Esophagus (tissue), 2 donors: ENCODE measurements at regions not wholly inside any gene's neighbourhood (a gene's known extent, or its start where the extent isn't known, plus 50 kb on each side); places are given as distances from the start of the nearest gene placed in this dataset.

ENCODE experiments used
- H3K27ac ChIP-seq, 2 donors: one replicate each; pipeline ENCODE4 v1.5.1; 2013; ENCODE audit warnings: low read depth in 2 of 2, mild to moderate bottlenecking in 2 of 2, inconsistent platforms in 1 of 2, low read length in 1 of 2, moderate library complexity in 1 of 2
- H3K27me3 ChIP-seq, 2 donors: one replicate each; pipeline ENCODE4 v1.6.1; 2013; ENCODE audit warnings: low read length in 2 of 2, control low read depth in 1 of 2, mild to moderate bottlenecking in 1 of 2; ENCODE audit not compliant: insufficient read depth in 2 of 2, control insufficient read depth in 1 of 2
- H3K36me3 ChIP-seq, 2 donors: one replicate each; pipeline ENCODE4 v1.6.1; 2013; ENCODE audit warnings: low read length in 1 of 2; ENCODE audit not compliant: control insufficient read depth in 2 of 2, insufficient read depth in 2 of 2
- H3K4me1 ChIP-seq, 2 donors: one replicate each; pipeline ENCODE4 v1.6.1; 2013; ENCODE audit warnings: low read length in 1 of 2; ENCODE audit not compliant: control insufficient read depth in 2 of 2, insufficient read depth in 2 of 2
- H3K4me3 ChIP-seq, 2 donors: one replicate each; pipeline ENCODE4 v1.5.1; 2013; ENCODE audit warnings: low read length in 2 of 2, mild to moderate bottlenecking in 2 of 2, low read depth in 1 of 2, moderate library complexity in 1 of 2
- H3K9me3 ChIP-seq, 2 donors: one replicate each; pipeline ENCODE4 v1.6.1; 2013; ENCODE audit warnings: mild to moderate bottlenecking in 2 of 2, low read depth in 1 of 2, low read length in 1 of 2, moderate library complexity in 1 of 2; ENCODE audit not compliant: control insufficient read depth in 2 of 2, insufficient read depth in 1 of 2
- WGBS, 2 donors: extraction: QIAGEN DNeasy Blood & Tissue Kit; methylation state at CpG; one replicate each; pipeline ENCODE4 v1.1.7; 2013; 5-methylcytosine and 5-hydroxymethylcytosine counted together
- donor health status: healthy with polysubstance abuse.
- donor health status: Bipolar disorder and iron deficiency.

DNA sequence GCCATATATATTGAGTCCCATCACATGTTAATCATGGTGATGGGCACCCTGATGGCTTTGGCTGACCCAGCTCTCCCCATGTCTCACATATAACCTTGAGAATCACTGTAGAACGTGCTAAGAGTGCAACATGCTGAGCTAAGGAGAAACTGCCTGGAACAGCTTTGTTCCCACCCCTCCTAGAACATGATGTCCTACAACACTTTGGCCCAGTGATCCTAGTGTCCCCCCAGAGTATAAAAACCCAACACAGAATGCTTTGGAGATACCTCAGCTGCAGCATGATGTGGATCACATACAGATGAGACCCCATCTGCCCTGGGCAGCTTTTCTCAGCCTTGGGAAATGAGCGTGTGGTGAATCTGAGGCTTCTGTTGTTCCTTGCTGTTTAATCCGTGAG lies 343.5 kb downstream of the NFIB start:
- Histone ChIP-seq H3K9me3 (no peaks in the 10 kb centered on the region), H3K4me3 (no peak overlapping the region), H3K4me1 (no peaks in the 10 kb centered on the region), H3K27ac (no peak overlapping the region), H3K36me3 (no peaks in the 10 kb centered on the region), H3K27me3 (no peaks in the 10 kb centered on the region)
- WGBS, 2 donors: 89 to 91% methylated on average over 3 of the region's 3 CpGs

DNA sequence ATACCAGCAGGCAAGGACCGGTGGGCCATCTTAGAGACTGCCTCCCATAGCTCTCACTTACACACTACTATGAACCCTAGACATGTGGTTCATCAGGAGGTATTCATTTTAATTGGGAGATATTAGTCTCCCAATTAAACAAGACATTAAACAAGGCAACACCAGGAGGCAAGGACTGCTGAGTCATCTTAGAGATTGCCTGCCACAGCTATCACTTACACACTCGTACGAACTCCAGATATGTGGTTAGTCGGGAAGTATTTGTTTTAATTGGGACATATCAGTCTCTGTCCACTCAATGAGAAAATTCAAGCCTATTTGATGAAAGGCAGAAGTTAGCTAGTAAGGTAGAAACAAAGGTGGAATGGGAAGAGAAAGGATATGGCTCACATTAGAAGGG lies 343.9 kb downstream of the NFIB start:
- Histone ChIP-seq H3K27ac (no peak overlapping the region), H3K36me3 (no peaks in the 10 kb centered on the region), H3K27me3 (no peaks in the 10 kb centered on the region), H3K4me3 (no peak overlapping the region), H3K9me3 (no peaks in the 10 kb centered on the region), H3K4me1 (no peaks in the 10 kb centered on the region)
- WGBS, 2 donors: 57 to 83% methylated on average over 4 of the region's 4 CpGs

DNA sequence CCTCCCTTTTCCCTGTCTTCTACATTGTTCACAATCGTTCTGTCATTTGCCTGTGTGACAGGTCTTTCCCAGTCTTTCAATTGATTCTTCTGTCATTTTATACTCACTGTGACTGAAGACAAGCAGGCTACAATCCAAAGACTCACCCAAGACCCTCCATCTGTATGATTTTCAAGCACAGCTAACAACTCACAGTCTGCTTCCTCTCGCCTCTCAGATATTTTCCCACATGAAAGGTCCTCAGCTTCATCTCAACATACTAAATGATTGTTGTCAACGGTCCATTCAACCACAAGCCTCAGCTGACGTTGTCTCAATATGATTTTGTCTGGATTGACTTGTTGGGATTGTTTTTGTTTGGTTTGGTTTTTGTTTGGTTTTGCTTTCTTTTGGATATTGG lies 346.5 kb downstream of the NFIB start:
- 66 to 69% methylated on average over 4 of the region's 4 CpGs for WGBS, 2 donors
- Histone ChIP-seq H3K27ac (no peak overlapping the region), H3K27me3 (no peaks in the 10 kb centered on the region), H3K4me1 (no peaks in the 10 kb centered on the region), H3K36me3 (no peaks in the 10 kb centered on the region), H3K4me3 (no peak overlapping the region), H3K9me3 (no peaks in the 10 kb centered on the region)

DNA sequence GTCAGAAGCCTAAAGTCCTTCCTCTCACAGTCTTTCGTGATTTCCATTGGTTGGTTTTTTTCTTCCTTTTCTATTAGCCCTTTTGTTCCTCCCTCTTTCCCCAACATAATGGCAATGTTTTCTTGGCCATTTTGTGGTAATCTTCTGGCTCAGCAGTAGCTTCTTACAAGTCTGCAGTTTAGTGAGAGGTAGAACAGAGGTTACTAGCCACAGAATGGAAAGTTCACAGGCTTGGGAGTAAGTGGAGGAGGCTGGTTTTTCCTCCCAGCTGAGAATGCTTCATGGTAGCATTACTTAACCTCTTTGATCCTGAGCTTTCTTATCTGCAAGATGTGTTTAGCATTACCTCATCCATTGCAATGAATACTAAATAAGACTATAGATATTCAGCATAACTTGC lies 346.9 kb downstream of the NFIB start:
- Histone ChIP-seq H3K9me3 (no peaks in the 10 kb centered on the region), H3K4me1 (no peaks in the 10 kb centered on the region), H3K27me3 (no peaks in the 10 kb centered on the region), H3K4me3 (no peak overlapping the region), H3K36me3 (no peaks in the 10 kb centered on the region), H3K27ac (no peak overlapping the region)
- WGBS, 2 donors: 82 to 95% methylated on average over 1 of the region's 1 CpG

DNA sequence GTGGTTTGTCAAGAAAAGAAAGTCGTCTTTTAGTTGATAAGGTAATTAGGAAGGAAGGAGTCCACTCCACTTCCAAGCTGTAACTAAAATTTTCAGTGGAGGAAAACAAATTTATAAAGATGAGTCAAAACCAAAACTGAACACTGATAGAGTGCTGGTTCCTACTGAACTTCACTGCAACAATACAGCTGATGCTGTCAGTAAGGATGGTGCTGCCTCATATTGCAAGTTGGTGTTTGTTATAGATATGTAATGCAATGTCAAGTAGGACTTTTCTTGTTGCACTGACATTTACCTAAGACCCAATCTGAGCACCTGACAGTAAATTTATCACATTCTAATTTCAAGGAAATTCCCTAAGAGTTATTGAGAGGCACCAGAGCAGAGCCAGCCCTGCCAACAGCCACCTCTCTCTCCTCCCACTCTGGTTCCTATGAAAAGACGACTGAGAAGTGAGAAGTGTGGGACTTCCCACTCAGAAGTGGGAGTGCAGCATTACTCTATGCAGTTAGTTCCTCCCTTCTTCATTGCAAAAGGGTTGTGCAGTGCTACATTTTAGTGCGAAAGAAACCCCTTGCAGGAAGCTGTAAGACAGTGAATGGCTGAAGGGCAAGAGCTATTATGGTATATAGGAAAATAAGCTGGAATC lies 350.8 kb downstream of the NFIB start:
- H3K27ac ChIP-seq: no peak overlapping the region
- H3K27me3 ChIP-seq: no peaks in the 10 kb centered on the region
- no peaks in the 10 kb centered on the region for H3K36me3 ChIP-seq
- H3K4me3 ChIP-seq: no peak overlapping the region
- no peaks in the 10 kb centered on the region for H3K9me3 ChIP-seq
- H3K4me1 ChIP-seq: no peaks in the 10 kb centered on the region
- 72 to 78% methylated on average over 3 of the region's 3 CpGs for WGBS, 2 donors

DNA sequence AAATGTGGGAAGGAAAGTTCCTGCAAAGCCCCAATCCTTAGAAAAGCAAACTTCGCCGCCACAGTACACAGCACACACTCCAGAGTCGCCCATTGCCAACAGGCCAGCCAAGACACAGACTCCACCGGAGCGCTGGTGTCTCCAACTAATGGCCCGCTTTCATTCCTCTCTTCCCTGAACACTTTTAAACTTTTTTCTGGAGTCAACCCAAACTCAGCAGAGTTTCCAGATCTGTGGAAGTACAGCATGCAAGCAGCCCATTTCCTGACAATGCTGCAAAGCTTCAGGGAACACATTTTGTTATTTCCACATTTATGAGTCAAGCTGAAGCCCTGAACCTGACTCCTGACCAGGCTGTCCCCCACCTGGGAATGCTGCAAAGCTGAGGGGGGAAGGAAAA lies 351.9 kb downstream of the NFIB start:
- Histone ChIP-seq H3K4me3 (no peak overlapping the region), H3K27ac (no peak overlapping the region), H3K27me3 (no peaks in the 10 kb centered on the region), H3K9me3 (no peaks in the 10 kb centered on the region), H3K4me1 (no peaks in the 10 kb centered on the region), H3K36me3 (no peaks in the 10 kb centered on the region)
- WGBS, 2 donors: 80 to 88% methylated on average over 6 of the region's 6 CpGs

DNA sequence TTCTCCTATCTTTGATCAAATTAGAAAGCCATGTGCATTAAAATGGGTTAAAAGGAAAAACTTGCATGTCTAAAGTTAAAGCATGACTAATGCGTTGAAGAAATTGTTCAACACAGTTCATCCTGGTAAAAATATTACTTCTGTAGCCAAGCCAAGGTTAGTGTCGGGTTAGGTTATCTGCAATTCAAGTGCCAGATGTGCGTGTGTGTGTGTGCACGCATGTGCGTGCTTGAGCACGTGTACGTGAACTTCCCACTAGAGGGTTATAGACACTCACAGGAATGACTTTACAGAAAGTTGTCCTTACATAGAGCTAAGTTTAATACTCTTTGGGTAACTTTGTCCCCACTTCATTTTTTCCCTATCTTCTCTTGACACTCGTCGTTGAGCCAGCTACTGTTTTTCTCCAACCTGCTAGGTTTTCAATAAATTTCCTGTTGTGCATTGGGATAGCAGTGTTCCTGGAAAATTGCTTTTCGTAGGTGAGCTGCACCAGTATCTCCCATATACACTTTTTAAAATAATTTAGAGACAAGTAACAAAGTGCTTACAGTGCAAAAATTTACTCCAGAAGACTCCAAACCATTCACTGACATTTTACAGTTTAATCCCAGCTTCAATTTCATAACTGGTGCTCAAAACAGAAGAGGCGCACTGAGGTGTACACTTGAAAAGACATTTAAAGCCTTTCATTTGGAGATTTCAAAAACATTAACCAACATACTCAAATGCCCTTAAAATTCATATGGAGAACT lies 353.8 kb downstream of the NFIB start:
- no peaks in the 10 kb centered on the region for H3K4me1 ChIP-seq
- H3K4me3 ChIP-seq: no peak overlapping the region
- no peak overlapping the region for H3K27ac ChIP-seq
- H3K27me3 ChIP-seq: no peaks in the 10 kb centered on the region
- H3K36me3 ChIP-seq: no peaks in the 10 kb centered on the region
- 86 to 92% methylated on average over 11 of the region's 11 CpGs for WGBS, 2 donors
- H3K9me3 ChIP-seq: no peaks in the 10 kb centered on the region

DNA sequence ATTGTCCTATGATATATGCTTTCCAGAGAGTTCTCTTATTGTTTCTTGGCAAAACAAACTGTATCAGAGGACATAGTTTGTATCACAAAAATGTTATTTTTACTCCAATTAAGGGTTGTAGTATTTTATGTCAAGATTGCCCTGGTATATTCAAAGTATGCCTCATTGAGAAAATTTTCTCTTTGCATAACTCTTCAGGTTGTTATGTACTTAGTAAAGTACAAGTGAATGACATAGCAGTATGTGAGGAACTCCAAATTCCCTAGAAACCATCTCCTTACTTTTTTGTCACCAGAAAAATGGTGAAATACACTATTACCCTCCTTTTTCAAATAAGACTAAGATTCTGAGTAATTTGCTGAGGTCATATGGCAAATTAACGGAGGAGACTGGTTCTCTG lies 355.3 kb downstream of the NFIB start:
- no peaks in the 10 kb centered on the region for H3K9me3 ChIP-seq
- 90 to 92% methylated on average over 1 of the region's 1 CpG for WGBS, 2 donors
- H3K4me3 ChIP-seq: no peak overlapping the region
- no peaks in the 10 kb centered on the region for H3K27me3 ChIP-seq
- no peaks in the 10 kb centered on the region for H3K36me3 ChIP-seq
- H3K4me1 ChIP-seq: no peaks in the 10 kb centered on the region
- no peak overlapping the region for H3K27ac ChIP-seq

DNA sequence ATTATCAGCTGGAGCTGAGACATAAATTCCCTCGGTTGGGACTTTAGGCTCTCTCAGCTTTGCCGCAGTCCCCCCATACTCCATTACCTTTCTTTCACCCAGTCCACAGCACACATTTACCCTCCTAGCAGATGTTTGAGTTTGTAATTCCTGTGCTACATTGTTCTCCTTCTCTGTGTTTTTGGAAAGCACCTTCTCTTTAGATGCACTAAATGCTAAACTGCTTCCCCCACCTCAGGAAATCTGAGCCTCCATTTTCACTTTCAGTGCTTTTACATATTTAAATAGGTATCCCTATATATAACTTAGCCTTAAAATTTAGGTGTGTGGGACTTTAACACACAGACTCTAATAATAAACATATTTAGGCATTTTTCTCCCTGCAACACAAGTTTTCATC lies 356.9 kb downstream of the NFIB start:
- no peaks in the 10 kb centered on the region for H3K9me3 ChIP-seq

DNA sequence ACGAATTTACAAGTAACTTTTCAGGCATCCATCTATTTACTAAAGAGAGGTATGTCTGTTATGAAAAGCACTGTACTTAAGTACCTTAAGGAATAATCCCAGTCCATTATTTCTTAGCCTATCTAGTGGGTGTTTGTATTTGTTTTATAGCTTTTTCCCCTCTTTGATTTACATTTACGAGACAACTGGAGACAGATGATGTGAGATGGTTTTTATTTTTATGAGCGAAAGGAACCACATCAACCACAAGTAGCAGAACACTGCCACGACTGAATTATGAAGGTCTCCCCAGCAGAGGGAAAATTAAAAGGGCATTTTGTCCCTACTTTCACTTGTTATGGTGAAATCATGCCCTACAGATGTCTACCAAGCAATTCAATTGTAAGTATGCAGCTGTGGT lies 357.8 kb downstream of the NFIB start:
- H3K27ac ChIP-seq: no peak overlapping the region
- H3K36me3 ChIP-seq: no peaks in the 10 kb centered on the region
- no peaks in the 10 kb centered on the region for H3K4me1 ChIP-seq
- H3K4me3 ChIP-seq: no peak overlapping the region
- 68 to 75% methylated on average over 4 of the region's 4 CpGs for WGBS, 2 donors
- no peaks in the 10 kb centered on the region for H3K9me3 ChIP-seq
- H3K27me3 ChIP-seq: no peaks in the 10 kb centered on the region

More for the DNA sequence above, 356.9 kb downstream of the NFIB start:
- Histone ChIP-seq H3K36me3 (no peaks in the 10 kb centered on the region), H3K4me1 (no peaks in the 10 kb centered on the region), H3K27me3 (no peaks in the 10 kb centered on the region), H3K4me3 (no peak overlapping the region), H3K27ac (no peak overlapping the region)
- WGBS, 2 donors: 62% methylated on average over 2 of the region's 2 CpGs
